ENCODE measurements at regions not wholly inside any gene's neighbourhood (a gene's known extent, or its start where the extent isn't known, plus 50 kb on each side); places are given as distances from the start of the nearest gene placed in this dataset.
A peak's percentile ranks its signal among the peaks of the same experiment; 100 is the strongest.

- Mint-ChIP-seq H3K4me3 (ENCODE audit: unreplicated experiment) (no peak overlapping the region), H3K36me3 (ENCODE audit: low read depth) (no peaks in the 10 kb centered on the region), H3K4me1 (ENCODE audit: low read depth) (no peaks in the 10 kb centered on the region), H3K9me3 (ENCODE audit: low read depth) (no peaks in the 10 kb centered on the region), H3K27ac (ENCODE audit: unreplicated experiment) (no peak overlapping the region), H3K27me3 (ENCODE audit: low read depth) (peaks cover 7% of the 10 kb centered on the region)
- DNase-seq (ENCODE audit: low spot score) = peak; percentile 86
- TF ChIP-seq CTCF (IDR thresholded peaks at IDR 0.05) = no peak
Measured at GRCh38 chr2:239735829-239736357, 289.2 kb downstream of the NDUFA10 start.

GRCh38 chr2:239735131-239735828 is 289.9 kb downstream of the NDUFA10 start:
- peak; percentile 86 for DNase-seq (ENCODE audit: low spot score)
- TF ChIP-seq CTCF (IDR thresholded peaks at IDR 0.05) = peak; percentile 19
- Mint-ChIP-seq H3K4me3 (ENCODE audit: unreplicated experiment) (no peak overlapping the region), H3K27ac (ENCODE audit: unreplicated experiment) (no peak overlapping the region), H3K36me3 (ENCODE audit: low read depth) (no peaks in the 10 kb centered on the region), H3K27me3 (ENCODE audit: low read depth) (peaks cover 12% of the 10 kb centered on the region), H3K9me3 (ENCODE audit: low read depth) (no peaks in the 10 kb centered on the region), H3K4me1 (ENCODE audit: low read depth) (no peaks in the 10 kb centered on the region)

- DNase-seq (ENCODE audit: low spot score) = peak; percentile 67
- Mint-ChIP-seq H3K36me3 (ENCODE audit: low read depth) (no peaks in the 10 kb centered on the region), H3K27me3 (ENCODE audit: low read depth) (peaks cover 12% of the 10 kb centered on the region), H3K9me3 (ENCODE audit: low read depth) (no peaks in the 10 kb centered on the region), H3K4me1 (ENCODE audit: low read depth) (no peaks in the 10 kb centered on the region), H3K4me3 (ENCODE audit: unreplicated experiment) (no peak overlapping the region), H3K27ac (ENCODE audit: unreplicated experiment) (no peak overlapping the region)
- no peak for TF ChIP-seq CTCF (IDR thresholded peaks at IDR 0.05)
Measured at GRCh38 chr2:239734436-239735005, 290.6 kb downstream of the NDUFA10 start.

GRCh38 chr2:239732666-239733010 is 292.5 kb downstream of the NDUFA10 start:
- DNase-seq (ENCODE audit: low spot score) = peak; percentile 54
- no peak for TF ChIP-seq CTCF (IDR thresholded peaks at IDR 0.05)
- no peak overlapping the region for H3K4me3 Mint-ChIP-seq (ENCODE audit: unreplicated experiment)
- H3K4me1 Mint-ChIP-seq (ENCODE audit: low read depth) = no peaks in the 10 kb centered on the region
- H3K36me3 Mint-ChIP-seq (ENCODE audit: low read depth) = no peaks in the 10 kb centered on the region
- H3K27ac Mint-ChIP-seq (ENCODE audit: unreplicated experiment) = no peak overlapping the region
- H3K27me3 Mint-ChIP-seq (ENCODE audit: low read depth) = peaks cover 15% of the 10 kb centered on the region
- H3K9me3 Mint-ChIP-seq (ENCODE audit: low read depth) = no peaks in the 10 kb centered on the region

- Mint-ChIP-seq H3K27me3 (ENCODE audit: low read depth) (peaks cover 15% of the 10 kb centered on the region), H3K27ac (ENCODE audit: unreplicated experiment) (no peak overlapping the region), H3K4me3 (ENCODE audit: unreplicated experiment) (no peak overlapping the region), H3K9me3 (ENCODE audit: low read depth) (no peaks in the 10 kb centered on the region), H3K36me3 (ENCODE audit: low read depth) (no peaks in the 10 kb centered on the region), H3K4me1 (ENCODE audit: low read depth) (no peaks in the 10 kb centered on the region)
- DNase-seq (ENCODE audit: low spot score) = peak; percentile 54
- TF ChIP-seq CTCF (IDR thresholded peaks at IDR 0.05) = no peak
Measured at GRCh38 chr2:239731998-239732665, 293.0 kb downstream of the NDUFA10 start.

Data from chondrocyte (in vitro differentiated cells).